ENCODE measurements at regions not wholly inside any gene's neighbourhood (a gene's known extent, or its start where the extent isn't known, plus 50 kb on each side); places are given as distances from the start of the nearest gene placed in this dataset.

DNA sequence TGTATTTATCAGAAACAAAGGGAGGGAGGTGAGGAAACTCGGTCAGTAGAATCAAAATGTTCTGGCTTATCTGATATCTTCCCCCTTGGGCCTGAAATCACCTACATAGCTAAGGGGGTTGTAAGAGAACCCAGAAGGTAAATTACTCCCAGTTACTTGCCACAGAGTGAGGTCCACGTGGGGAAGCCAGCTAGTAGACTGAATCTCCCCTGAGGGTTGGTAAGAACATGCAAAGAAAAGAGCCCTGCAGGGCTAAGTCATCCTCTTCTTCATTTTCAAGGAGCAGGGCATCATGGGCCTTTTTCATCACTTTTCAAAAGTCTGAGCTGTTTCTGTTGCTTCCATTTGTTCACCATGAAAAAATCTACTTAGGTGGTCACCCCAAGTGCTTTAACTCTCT lies 115.4 kb downstream of the QRSL1 start:
- TF ChIP-seq CTCF (IDR thresholded peaks at IDR 0.05) (no peak), POLR2AphosphoS5 (IDR thresholded peaks at IDR 0.05) (no peak), POLR2A (IDR thresholded peaks at IDR 0.05) (no peak)

Measured in prostate gland (tissue), 2 donors.